ENCODE measurements at regions not wholly inside any gene's neighbourhood (a gene's known extent, or its start where the extent isn't known, plus 50 kb on each side); places are given as distances from the start of the nearest gene placed in this dataset.
A peak's percentile ranks its signal among the peaks of the same experiment; 100 is the strongest.

GRCh38 chr3:170724599-170725280, 138.9 kb upstream of the SLC7A14 start (continued):
- peak; percentile 82 for TF ChIP-seq MGA (IDR thresholded peaks at IDR 0.05)
- TF ChIP-seq ZNF592 (IDR thresholded peaks at IDR 0.05), result peak; percentile 82
- peak; percentile 81 for TF ChIP-seq L3MBTL2 (IDR thresholded peaks at IDR 0.05)
- 0 out of 2 replicates have a peak, but pooled peaks have one; percentile 26 for TF ChIP-seq SMAD4 (CRISPR knock-in tag; conservative IDR thresholded peaks at IDR 0.05)
- no peak for TF ChIP-seq PBX2 (CRISPR knock-in tag; IDR thresholded peaks at IDR 0.05; ENCODE audit: low read depth)
- 0 out of 2 replicates have a peak, but pooled peaks have one; percentile 19 for TF ChIP-seq PBX2 (tag; conservative IDR thresholded peaks at IDR 0.05; ENCODE audit: low read depth)

Measured in K562 (cell line).